Urothelium cell line (cell line): ENCODE measurements at regions not wholly inside any gene's neighbourhood (a gene's known extent, or its start where the extent isn't known, plus 50 kb on each side); places are given as distances from the start of the nearest gene placed in this dataset.

Source experiments
- DNase-seq: peaks from one replicate; pipeline ENCODE4 v3.0.0; 2011; ENCODE audit warnings: low spot score, mixed read lengths
- FAIRE-seq: peaks from 2 replicates; lab custom pipeline; 2011; peaks lifted over from hg19 to GRCh38; lab: Jason Lieb, UNC

- FAIRE-seq (no peak), DNase-seq (no peak)
Measured at GRCh38 chr12:95411057-95411456, 62.9 kb upstream of the METAP2 start.

GRCh38 chr12:95411466-95411865 is 62.5 kb upstream of the METAP2 start:
- FAIRE-seq (no peak), DNase-seq (no peak)

- DNase-seq, result no peak
- FAIRE-seq, result no peak
Measured at GRCh38 chr12:95412482-95413311, 61.3 kb upstream of the METAP2 start.

- no peak for FAIRE-seq
- DNase-seq, result no peak
Measured at GRCh38 chr12:95413576-95413975, 60.4 kb upstream of the METAP2 start.

- no peak for FAIRE-seq
- no peak for DNase-seq
Measured at GRCh38 chr12:95415451-95415850, 58.5 kb upstream of the METAP2 start.

- no peak for FAIRE-seq
- no peak for DNase-seq
Measured at GRCh38 chr12:95416111-95416636, 57.8 kb upstream of the METAP2 start.

GRCh38 chr12:95417372-95417771 is 56.6 kb upstream of the METAP2 start:
- no peak for FAIRE-seq
- no peak for DNase-seq

GRCh38 chr12:95418142-95418541 is 55.8 kb upstream of the METAP2 start:
- DNase-seq (no peak), FAIRE-seq (no peak)
